IPS-18a (cell line): ENCODE measurements at regions not wholly inside any gene's neighbourhood (a gene's known extent, or its start where the extent isn't known, plus 50 kb on each side); places are given as distances from the start of the nearest gene placed in this dataset.

Experiments used
- H3K27ac ChIP-seq: one replicate; pipeline ENCODE4 v1.5.1; 2013; ENCODE audit warnings: low read length
- H3K27me3 ChIP-seq: one replicate; pipeline ENCODE4 v1.6.1; 2013; ENCODE audit warnings: mild to moderate bottlenecking, low read length; ENCODE audit not compliant: control insufficient read depth, insufficient read depth
- H3K36me3 ChIP-seq: one replicate; pipeline ENCODE4 v1.6.1; 2013; ENCODE audit warnings: low read depth, low read length; ENCODE audit not compliant: control insufficient read depth
- H3K4me1 ChIP-seq: one replicate; pipeline ENCODE4 v1.6.1; 2013; ENCODE audit warnings: low read depth, low read length; ENCODE audit not compliant: control insufficient read depth
- H3K4me3 ChIP-seq: one replicate; pipeline ENCODE4 v1.5.1; 2013; ENCODE audit warnings: low read length
- H3K9ac ChIP-seq: one replicate; pipeline ENCODE4 v1.6.1; 2013; ENCODE audit warnings: mild to moderate bottlenecking, low read length, moderate library complexity
- H3K9me3 ChIP-seq: one replicate; pipeline ENCODE4 v1.6.1; 2013; ENCODE audit warnings: low read depth, low read length; ENCODE audit not compliant: control insufficient read depth

DNA sequence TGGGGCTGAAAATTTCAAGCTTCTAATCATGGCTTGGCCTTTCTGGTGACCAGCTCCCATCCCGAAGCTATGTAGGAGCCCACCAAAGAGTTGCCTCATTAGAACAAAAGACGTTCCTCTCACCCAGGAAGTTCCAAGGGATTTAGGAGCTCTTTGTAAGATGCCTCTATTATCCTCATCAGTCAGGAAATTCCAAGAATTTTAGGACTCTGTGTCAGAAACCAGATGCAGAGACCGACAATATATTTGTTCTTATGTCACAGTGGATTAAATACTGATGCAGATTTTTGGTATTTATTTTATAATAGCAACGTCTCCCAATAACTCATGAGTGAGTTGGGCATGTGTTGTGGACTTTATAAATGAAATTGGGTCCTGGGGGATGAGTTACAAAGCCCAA lies 91.8 kb upstream of the SKOR2 start:
- no peak overlapping the region for H3K4me3 ChIP-seq
- no peaks in the 10 kb centered on the region for H3K9me3 ChIP-seq
- no peak overlapping the region for H3K9ac ChIP-seq
- H3K27me3 ChIP-seq, result no peaks in the 10 kb centered on the region
- no peaks in the 10 kb centered on the region for H3K36me3 ChIP-seq
- no peaks in the 10 kb centered on the region for H3K4me1 ChIP-seq
- H3K27ac ChIP-seq, result no peak overlapping the region

GRCh38 chr18:47342566-47342965 lies 91.1 kb upstream of the SKOR2 start:
- H3K27me3 ChIP-seq, result no peaks in the 10 kb centered on the region
- no peak overlapping the region for H3K27ac ChIP-seq
- no peak overlapping the region for H3K9ac ChIP-seq
- H3K9me3 ChIP-seq, result no peaks in the 10 kb centered on the region
- H3K4me3 ChIP-seq, result no peak overlapping the region
- no peaks in the 10 kb centered on the region for H3K4me1 ChIP-seq
- H3K36me3 ChIP-seq, result no peaks in the 10 kb centered on the region

DNA sequence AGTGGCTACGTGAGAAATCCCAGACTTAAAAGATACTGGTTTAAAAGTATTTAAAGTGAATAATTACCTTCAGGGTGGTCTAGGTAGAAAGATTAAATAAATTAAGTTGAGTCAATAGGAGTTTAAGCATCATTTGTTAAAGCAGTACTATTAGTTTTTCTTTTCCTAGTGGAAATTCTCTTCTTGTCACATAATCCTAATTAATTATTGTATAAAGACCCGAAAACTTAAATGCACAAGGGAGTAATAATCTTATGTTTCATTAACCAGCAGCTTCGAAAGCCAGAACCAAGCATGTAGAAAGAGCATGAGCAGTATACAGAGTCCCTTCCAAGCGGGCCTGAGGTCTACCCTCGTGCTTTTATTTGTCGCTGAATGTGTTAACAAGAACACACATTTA lies 90.2 kb upstream of the SKOR2 start:
- H3K27ac ChIP-seq, result no peak overlapping the region
- no peaks in the 10 kb centered on the region for H3K9me3 ChIP-seq
- H3K36me3 ChIP-seq, result no peaks in the 10 kb centered on the region
- no peaks in the 10 kb centered on the region for H3K4me1 ChIP-seq
- H3K9ac ChIP-seq, result no peak overlapping the region
- no peak overlapping the region for H3K4me3 ChIP-seq
- H3K27me3 ChIP-seq, result no peaks in the 10 kb centered on the region

- Histone ChIP-seq H3K27me3 (no peaks in the 10 kb centered on the region), H3K9ac (no peak overlapping the region), H3K9me3 (no peaks in the 10 kb centered on the region), H3K4me1 (no peaks in the 10 kb centered on the region), H3K4me3 (no peak overlapping the region), H3K36me3 (no peaks in the 10 kb centered on the region), H3K27ac (no peak overlapping the region)
Measured at GRCh38 chr18:47334966-47335365, 83.5 kb upstream of the SKOR2 start.

- Histone ChIP-seq H3K4me1 (no peaks in the 10 kb centered on the region), H3K36me3 (no peaks in the 10 kb centered on the region), H3K27ac (no peak overlapping the region), H3K27me3 (no peaks in the 10 kb centered on the region), H3K9ac (no peak overlapping the region), H3K4me3 (no peak overlapping the region), H3K9me3 (no peaks in the 10 kb centered on the region)
Measured at GRCh38 chr18:47333926-47334635, 82.6 kb upstream of the SKOR2 start.

- Histone ChIP-seq H3K4me3 (no peak overlapping the region), H3K4me1 (peaks cover 4% of the 10 kb centered on the region), H3K27ac (no peak overlapping the region), H3K27me3 (no peaks in the 10 kb centered on the region), H3K36me3 (no peaks in the 10 kb centered on the region), H3K9ac (no peak overlapping the region), H3K9me3 (no peaks in the 10 kb centered on the region)
Measured at GRCh38 chr18:47331641-47332040, 80.2 kb upstream of the SKOR2 start.

- Histone ChIP-seq H3K27me3 (no peaks in the 10 kb centered on the region), H3K36me3 (no peaks in the 10 kb centered on the region), H3K4me1 (peaks cover 4% of the 10 kb centered on the region), H3K9me3 (no peaks in the 10 kb centered on the region), H3K4me3 (no peak overlapping the region), H3K9ac (no peak overlapping the region), H3K27ac (no peak overlapping the region)
Measured at GRCh38 chr18:47331026-47331425, 79.6 kb upstream of the SKOR2 start.

DNA sequence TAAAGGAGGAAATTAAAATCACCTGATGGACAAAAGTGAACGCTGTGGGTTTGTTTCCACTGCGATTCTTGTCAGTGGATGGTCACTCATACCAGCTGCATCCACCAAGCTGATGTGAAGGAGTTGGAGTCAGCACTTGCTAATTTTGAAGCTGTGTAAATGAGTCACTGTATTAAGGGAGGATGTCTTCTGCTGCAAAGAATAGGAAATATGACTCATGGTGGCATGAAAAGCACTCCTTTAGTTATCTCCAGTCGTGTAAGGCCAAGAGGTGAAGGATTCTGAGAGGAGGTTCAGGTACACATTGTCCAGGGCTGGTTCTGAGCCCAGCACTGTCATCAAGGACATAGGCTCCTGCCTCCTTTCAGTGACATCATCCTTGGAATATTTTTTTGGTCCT lies 71.7 kb upstream of the SKOR2 start:
- no peak overlapping the region for H3K9ac ChIP-seq

DNA sequence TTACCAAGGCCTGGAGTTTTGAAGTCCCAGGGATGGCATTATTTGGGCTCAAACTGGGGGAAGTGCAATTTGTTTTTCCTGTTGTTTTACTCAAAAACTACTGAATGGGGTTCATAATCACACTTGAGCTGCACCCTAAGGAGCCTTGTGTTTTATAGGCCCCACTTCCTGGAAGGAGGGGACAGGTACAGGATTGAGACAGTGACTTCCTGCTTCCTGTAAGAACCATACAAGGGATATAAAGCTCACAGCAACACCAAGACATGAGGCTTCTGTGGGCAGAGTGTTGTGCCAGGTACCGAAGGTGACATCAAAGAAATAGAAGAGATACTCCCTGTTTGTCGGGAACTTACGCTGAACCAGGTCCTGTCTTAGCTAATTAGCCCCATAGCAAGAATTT lies 70.4 kb upstream of the SKOR2 start:
- Histone ChIP-seq H3K4me3 (no peak overlapping the region), H3K27me3 (no peaks in the 10 kb centered on the region), H3K9ac (no peak overlapping the region), H3K36me3 (no peaks in the 10 kb centered on the region), H3K9me3 (no peaks in the 10 kb centered on the region), H3K27ac (no peak overlapping the region), H3K4me1 (no peaks in the 10 kb centered on the region)

More for the DNA sequence above, 71.7 kb upstream of the SKOR2 start:
- no peak overlapping the region for H3K4me3 ChIP-seq
- no peaks in the 10 kb centered on the region for H3K36me3 ChIP-seq
- no peak overlapping the region for H3K27ac ChIP-seq
- no peaks in the 10 kb centered on the region for H3K9me3 ChIP-seq
- no peaks in the 10 kb centered on the region for H3K27me3 ChIP-seq
- H3K4me1 ChIP-seq, result peaks cover 4% of the 10 kb centered on the region

DNA sequence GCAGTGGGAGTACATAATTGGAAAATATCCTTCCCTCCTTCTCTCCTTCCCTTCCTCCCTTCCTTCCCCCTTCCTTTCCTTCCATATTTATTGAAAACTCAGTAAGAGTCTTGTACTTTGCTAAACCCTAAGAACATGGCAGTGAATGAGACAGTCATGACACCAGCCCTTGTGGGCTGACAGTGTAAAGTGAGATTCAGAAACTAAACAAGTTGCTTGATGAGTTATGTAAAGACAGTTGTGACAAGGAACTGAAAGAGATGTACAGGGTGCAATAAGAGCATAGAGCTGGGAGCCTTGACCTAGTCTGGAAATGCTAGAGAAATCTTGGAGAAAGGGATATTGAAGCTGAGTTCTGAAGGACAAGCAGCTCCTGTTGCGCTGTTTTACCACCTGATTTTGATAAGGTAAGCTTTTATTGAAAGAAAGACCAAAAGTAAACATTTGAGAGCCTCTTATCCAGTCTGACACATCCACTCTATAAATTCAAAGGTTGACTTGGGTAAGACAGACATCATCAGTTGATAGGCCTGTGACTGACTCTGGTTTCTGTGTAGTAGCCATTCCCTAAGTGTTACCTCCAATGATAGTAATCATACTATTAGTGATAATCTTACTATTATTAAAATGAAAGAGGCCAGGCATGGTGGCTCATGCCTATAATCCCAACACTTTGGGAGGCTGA lies 66.5 kb upstream of the SKOR2 start:
- Histone ChIP-seq H3K9ac (no peak overlapping the region), H3K36me3 (no peaks in the 10 kb centered on the region), H3K4me1 (no peaks in the 10 kb centered on the region), H3K27ac (no peak overlapping the region), H3K27me3 (no peaks in the 10 kb centered on the region), H3K9me3 (no peaks in the 10 kb centered on the region), H3K4me3 (no peak overlapping the region)

DNA sequence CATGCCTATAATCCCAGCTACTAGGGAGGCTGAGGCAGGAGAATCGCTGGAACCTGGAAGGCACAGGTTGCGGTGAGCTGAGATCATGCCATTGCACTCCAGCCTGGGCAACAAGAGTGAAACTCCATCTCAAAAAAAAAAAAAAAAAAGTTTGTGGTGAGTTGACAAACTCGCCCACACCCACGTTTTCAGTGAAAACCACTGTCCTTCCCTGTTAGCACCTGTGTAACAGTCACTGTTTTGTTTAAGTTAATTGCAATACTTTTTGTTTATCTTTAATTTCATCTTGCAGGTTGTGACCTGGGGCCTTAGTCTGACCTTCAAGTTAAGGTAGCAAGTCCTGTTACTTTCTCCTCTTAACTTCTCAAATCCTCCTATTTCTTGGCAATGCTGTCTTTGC lies 65.5 kb upstream of the SKOR2 start:
- no peaks in the 10 kb centered on the region for H3K9me3 ChIP-seq
- H3K4me3 ChIP-seq, result no peak overlapping the region
- no peaks in the 10 kb centered on the region for H3K36me3 ChIP-seq
- no peaks in the 10 kb centered on the region for H3K27me3 ChIP-seq
- no peak overlapping the region for H3K27ac ChIP-seq
- H3K4me1 ChIP-seq, result no peaks in the 10 kb centered on the region
- no peak overlapping the region for H3K9ac ChIP-seq

- Histone ChIP-seq H3K4me3 (no peak overlapping the region), H3K9ac (no peak overlapping the region), H3K27me3 (no peaks in the 10 kb centered on the region), H3K27ac (no peak overlapping the region), H3K4me1 (no peaks in the 10 kb centered on the region), H3K9me3 (no peaks in the 10 kb centered on the region), H3K36me3 (no peaks in the 10 kb centered on the region)
Measured at GRCh38 chr18:47313901-47314300, 62.4 kb upstream of the SKOR2 start.
